OCI-LY1 (cell line): ENCODE measurements at regions not wholly inside any gene's neighbourhood (a gene's known extent, or its start where the extent isn't known, plus 50 kb on each side); places are given as distances from the start of the nearest gene placed in this dataset.

Experiments used
- CTCF ChIP-seq: fragments of 200-600 bp; sonication (generic), shearing (Covaris generic); IDR thresholded peaks from 2 replicates; pipeline ENCODE4 v1.5.1; 2017; ENCODE audit warnings: mild to moderate bottlenecking, antibody characterized with exemption, low read length, moderate library complexity, mixed read lengths
- EZH2 ChIP-seq: fragments of 200-600 bp; sonication (generic), shearing (Covaris generic); IDR thresholded peaks from 2 replicates; pipeline ENCODE4 v1.8.0; 2017; ENCODE audit warnings: borderline replicate concordance, mixed run types, mild to moderate bottlenecking, antibody characterized with exemption, low read length, moderate library complexity, mixed read lengths

- TF ChIP-seq CTCF (no peak), EZH2 (no peak)
These were observed 370.4 kb upstream of the FGF13 start for GRCh38 chrX:139081965-139082364.
